ENCODE measurements at regions not wholly inside any gene's neighbourhood (a gene's known extent, or its start where the extent isn't known, plus 50 kb on each side); places are given as distances from the start of the nearest gene placed in this dataset.
"Not testable (repeated sequence)": the region's sequence is repeated elsewhere in the genome, so short reads cannot be mapped to it uniquely, and the experiment has no call there.

GRCh38 chr14:84458881-84459280 is 1071.1 kb upstream of the FLRT2 start:
- DNase-seq (ENCODE audit: insufficient read length, low spot score) (no peak), FAIRE-seq (no peak)
- TF ChIP-seq POLR2A (IDR thresholded peaks at IDR 0.05; ENCODE audit: low read depth, low read length): no peak
- TF ChIP-seq PAX5 (IDR thresholded peaks at IDR 0.05; ENCODE audit: insufficient read depth, low read length, severe bottlenecking): no peak
- TF ChIP-seq POLR2AphosphoS5 (IDR thresholded peaks at IDR 0.05; ENCODE audit: low read depth, low read length): no peak
- no peak for TF ChIP-seq POU2F2 (IDR thresholded peaks at IDR 0.05; ENCODE audit: low read depth, low read length)
- TF ChIP-seq SPI1 (IDR thresholded peaks at IDR 0.05; ENCODE audit: low read depth, low read length): no peak
- TF ChIP-seq TAF1 (IDR thresholded peaks at IDR 0.05; ENCODE audit: low read depth, low read length): no peak

- FAIRE-seq (no peak), DNase-seq (ENCODE audit: insufficient read length, low spot score) (no peak)
- TF ChIP-seq POLR2A (IDR thresholded peaks at IDR 0.05; ENCODE audit: low read depth, low read length) (no peak), POLR2AphosphoS5 (IDR thresholded peaks at IDR 0.05; ENCODE audit: low read depth, low read length) (no peak), PAX5 (IDR thresholded peaks at IDR 0.05; ENCODE audit: insufficient read depth, low read length, severe bottlenecking) (no peak), SPI1 (IDR thresholded peaks at IDR 0.05; ENCODE audit: low read depth, low read length) (no peak), TAF1 (IDR thresholded peaks at IDR 0.05; ENCODE audit: low read depth, low read length) (no peak), POU2F2 (IDR thresholded peaks at IDR 0.05; ENCODE audit: low read depth, low read length) (no peak)
These were observed 1064.1 kb upstream of the FLRT2 start for GRCh38 chr14:84465880-84466279.

- TF ChIP-seq POU2F2 (IDR thresholded peaks at IDR 0.05; ENCODE audit: low read depth, low read length): no peak
- TF ChIP-seq PAX5 (IDR thresholded peaks at IDR 0.05; ENCODE audit: insufficient read depth, low read length, severe bottlenecking): no peak
- TF ChIP-seq POLR2A (IDR thresholded peaks at IDR 0.05; ENCODE audit: low read depth, low read length): no peak
- no peak for TF ChIP-seq TAF1 (IDR thresholded peaks at IDR 0.05; ENCODE audit: low read depth, low read length)
- no peak for TF ChIP-seq POLR2AphosphoS5 (IDR thresholded peaks at IDR 0.05; ENCODE audit: low read depth, low read length)
- no peak for TF ChIP-seq SPI1 (IDR thresholded peaks at IDR 0.05; ENCODE audit: low read depth, low read length)
- DNase-seq (ENCODE audit: insufficient read length, low spot score) (no peak), FAIRE-seq (no peak)
These were observed 1061.8 kb upstream of the FLRT2 start for GRCh38 chr14:84468153-84468552.

DNA sequence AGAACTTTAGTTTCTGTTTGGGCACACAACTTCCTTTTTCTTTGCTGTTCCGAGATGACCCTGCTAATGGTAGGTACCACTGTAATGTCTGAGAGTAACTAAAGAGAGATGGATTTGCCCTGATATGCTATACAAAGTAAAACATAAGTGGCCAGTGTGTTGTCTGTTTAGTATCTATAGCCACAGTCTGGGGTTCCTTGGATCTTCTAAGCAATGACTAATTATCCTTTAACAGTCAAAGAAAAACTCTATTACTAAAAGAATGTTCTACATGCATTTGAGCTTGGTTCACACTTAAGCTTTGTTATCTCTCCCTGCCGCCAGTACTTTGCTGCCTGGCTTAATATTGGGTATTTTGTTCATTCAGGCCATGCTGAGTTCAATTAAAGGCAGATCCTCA is 1051.9 kb upstream of the FLRT2 start:
- no peak for TF ChIP-seq POLR2AphosphoS5 (IDR thresholded peaks at IDR 0.05; ENCODE audit: low read depth, low read length)
- no peak for TF ChIP-seq TAF1 (IDR thresholded peaks at IDR 0.05; ENCODE audit: low read depth, low read length)
- TF ChIP-seq PAX5 (IDR thresholded peaks at IDR 0.05; ENCODE audit: insufficient read depth, low read length, severe bottlenecking): no peak
- no peak for TF ChIP-seq POU2F2 (IDR thresholded peaks at IDR 0.05; ENCODE audit: low read depth, low read length)
- TF ChIP-seq POLR2A (IDR thresholded peaks at IDR 0.05; ENCODE audit: low read depth, low read length): no peak
- TF ChIP-seq SPI1 (IDR thresholded peaks at IDR 0.05; ENCODE audit: low read depth, low read length): no peak
- no peak for DNase-seq (ENCODE audit: insufficient read length, low spot score)
- no peak for FAIRE-seq

- DNase-seq (ENCODE audit: insufficient read length, low spot score): no peak
- TF ChIP-seq PAX5 (IDR thresholded peaks at IDR 0.05; ENCODE audit: insufficient read depth, low read length, severe bottlenecking): no peak
- TF ChIP-seq TAF1 (IDR thresholded peaks at IDR 0.05; ENCODE audit: low read depth, low read length): no peak
- TF ChIP-seq POLR2A (IDR thresholded peaks at IDR 0.05; ENCODE audit: low read depth, low read length): no peak
- FAIRE-seq: no peak
These were observed 1047.5 kb upstream of the FLRT2 start for GRCh38 chr14:84482256-84483071.

DNA sequence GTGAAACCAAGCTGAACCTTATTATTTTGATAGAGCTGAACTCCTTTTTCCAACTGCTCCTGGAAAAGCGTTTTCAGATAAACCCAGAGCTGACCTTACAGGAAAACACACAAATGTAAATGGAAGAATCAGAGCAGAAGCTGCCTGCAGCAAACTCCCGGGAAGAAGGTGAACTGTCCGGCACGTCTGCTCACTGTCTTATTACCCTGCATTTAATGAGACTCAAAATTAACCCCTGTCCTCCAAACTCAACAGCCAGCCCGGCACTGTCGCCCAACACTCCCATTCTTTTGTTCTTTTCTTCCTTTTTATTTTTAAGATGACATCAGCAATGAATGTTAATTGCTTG is 1046.9 kb upstream of the FLRT2 start:
- FAIRE-seq (no peak), DNase-seq (ENCODE audit: insufficient read length, low spot score) (no peak)
- TF ChIP-seq POLR2AphosphoS5 (IDR thresholded peaks at IDR 0.05; ENCODE audit: low read depth, low read length): no peak
- no peak for TF ChIP-seq POU2F2 (IDR thresholded peaks at IDR 0.05; ENCODE audit: low read depth, low read length)
- no peak for TF ChIP-seq SPI1 (IDR thresholded peaks at IDR 0.05; ENCODE audit: low read depth, low read length)
- TF ChIP-seq TAF1 (IDR thresholded peaks at IDR 0.05; ENCODE audit: low read depth, low read length): no peak
- TF ChIP-seq PAX5 (IDR thresholded peaks at IDR 0.05; ENCODE audit: insufficient read depth, low read length, severe bottlenecking): no peak
- no peak for TF ChIP-seq POLR2A (IDR thresholded peaks at IDR 0.05; ENCODE audit: low read depth, low read length)

DNA sequence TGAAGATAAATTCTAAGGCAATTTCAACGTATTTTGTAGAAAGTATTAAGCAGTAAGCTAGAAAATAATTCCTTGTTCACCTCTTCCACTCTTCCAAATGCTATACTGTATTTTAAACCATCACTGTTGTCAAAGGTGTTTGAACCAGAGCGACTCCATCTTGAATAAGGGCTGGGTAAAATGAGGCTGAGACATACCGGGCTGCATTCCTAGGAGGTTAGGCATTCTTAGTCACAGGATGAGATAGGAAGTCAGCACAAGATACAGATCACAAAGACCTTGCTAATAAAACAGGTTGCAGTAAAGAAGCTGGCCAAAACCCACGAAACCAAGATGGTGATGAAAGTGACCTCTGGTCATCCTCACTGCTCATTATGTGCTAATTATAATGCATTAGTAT is 1045.7 kb upstream of the FLRT2 start:
- FAIRE-seq; DNase-seq (ENCODE audit: insufficient read length, low spot score): not testable (repeated sequence)

GRCh38 chr14:84485036-84485435 is 1044.9 kb upstream of the FLRT2 start:
- no peak for FAIRE-seq
- TF ChIP-seq POLR2A (IDR thresholded peaks at IDR 0.05; ENCODE audit: low read depth, low read length) (no peak), SPI1 (IDR thresholded peaks at IDR 0.05; ENCODE audit: low read depth, low read length) (no peak), POU2F2 (IDR thresholded peaks at IDR 0.05; ENCODE audit: low read depth, low read length) (no peak), POLR2AphosphoS5 (IDR thresholded peaks at IDR 0.05; ENCODE audit: low read depth, low read length) (no peak), PAX5 (IDR thresholded peaks at IDR 0.05; ENCODE audit: insufficient read depth, low read length, severe bottlenecking) (no peak), TAF1 (IDR thresholded peaks at IDR 0.05; ENCODE audit: low read depth, low read length) (no peak)

DNA sequence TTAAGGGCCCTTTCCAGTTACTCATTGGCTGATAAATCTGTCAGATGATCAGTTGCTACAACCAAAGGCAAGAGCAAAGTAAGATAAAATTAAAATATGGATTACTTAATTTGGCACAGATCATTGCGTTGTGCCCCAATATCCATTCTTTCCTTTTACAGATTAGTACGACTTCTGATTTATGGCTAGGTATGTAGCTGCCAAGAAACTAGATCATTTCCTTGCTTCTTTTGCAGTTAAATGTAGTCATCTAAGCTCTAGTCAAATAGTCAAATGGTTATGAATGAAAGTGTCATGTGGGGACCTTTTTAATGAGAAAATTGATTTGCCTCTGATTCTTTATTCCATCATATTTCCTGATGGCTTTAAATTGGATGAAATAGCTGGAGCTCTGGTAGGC is 1039.9 kb upstream of the FLRT2 start:
- DNase-seq (ENCODE audit: insufficient read length, low spot score) (no peak), FAIRE-seq (no peak)
- TF ChIP-seq PAX5 (IDR thresholded peaks at IDR 0.05; ENCODE audit: insufficient read depth, low read length, severe bottlenecking) (no peak), POLR2AphosphoS5 (IDR thresholded peaks at IDR 0.05; ENCODE audit: low read depth, low read length) (no peak), TAF1 (IDR thresholded peaks at IDR 0.05; ENCODE audit: low read depth, low read length) (no peak), SPI1 (IDR thresholded peaks at IDR 0.05; ENCODE audit: low read depth, low read length) (no peak), POLR2A (IDR thresholded peaks at IDR 0.05; ENCODE audit: low read depth, low read length) (no peak), POU2F2 (IDR thresholded peaks at IDR 0.05; ENCODE audit: low read depth, low read length) (no peak)

More at GRCh38 chr14:84485036-84485435, 1044.9 kb upstream of the FLRT2 start:
- no peak for DNase-seq (ENCODE audit: insufficient read length, low spot score)

DNA sequence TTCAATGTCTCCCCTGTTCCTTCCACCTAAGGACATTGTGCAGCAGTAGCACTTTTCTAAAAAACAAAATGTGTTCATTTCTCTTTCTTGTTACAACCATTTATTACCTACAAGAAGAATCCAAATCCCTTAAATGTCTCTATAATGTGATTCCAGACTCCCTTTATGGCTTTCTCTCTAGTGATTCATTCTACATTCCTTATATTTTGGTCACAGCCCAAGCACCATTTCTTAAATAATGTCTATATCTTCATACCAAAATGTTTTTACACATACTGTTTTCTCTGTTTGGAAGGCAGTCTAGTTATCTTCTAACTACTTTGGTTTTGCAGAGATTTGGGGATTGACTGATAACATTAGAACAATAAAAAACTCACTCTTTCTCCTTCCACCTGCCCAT is 1037.3 kb upstream of the FLRT2 start:
- no peak for TF ChIP-seq PAX5 (IDR thresholded peaks at IDR 0.05; ENCODE audit: insufficient read depth, low read length, severe bottlenecking)
- FAIRE-seq (no peak), DNase-seq (ENCODE audit: insufficient read length, low spot score) (no peak)

Measured in GM12891 (cell line).